Smooth muscle cell (in vitro differentiated cells): ENCODE measurements at regions not wholly inside any gene's neighbourhood (a gene's known extent, or its start where the extent isn't known, plus 50 kb on each side); places are given as distances from the start of the nearest gene placed in this dataset.

Experiments
- DNase-seq: peaks from one replicate; lab custom pipeline; 2025; ENCODE audit not compliant: unreplicated experiment; lab: John Stamatoyannopoulos, UW
- H2AFZ ChIP-seq: fragments of 200-600 bp; sonication (generic); 2 replicates; pipeline ENCODE4 v1.6.0; 2016; ENCODE audit warnings: antibody characterized with exemption, low read depth, mild to moderate bottlenecking
- H3F3A ChIP-seq: fragments of 200-600 bp; sonication (generic); 2 replicates; pipeline ENCODE4 v1.6.0; 2017; ENCODE audit warnings: antibody characterized with exemption, low read depth
- H3K27ac ChIP-seq: fragments of 200-600 bp; sonication (generic); 2 replicates; pipeline ENCODE4 v1.5.1; 2016; ENCODE audit warnings: low read depth, mild to moderate bottlenecking
- H3K27me3 ChIP-seq: fragments of 200-600 bp; sonication (generic); 2 replicates; pipeline ENCODE4 v1.6.1; 2016; ENCODE audit warnings: low read depth, mild to moderate bottlenecking
- H3K36me3 ChIP-seq: fragments of 200-600 bp; sonication (generic); 2 replicates; pipeline ENCODE4 v1.5.1; 2016; ENCODE audit warnings: low read depth
- H3K4me1 ChIP-seq: fragments of 200-600 bp; sonication (generic); 2 replicates; pipeline ENCODE4 v1.5.1; 2016; ENCODE audit warnings: low read depth
- H3K4me2 ChIP-seq: fragments of 200-600 bp; sonication (generic); 2 replicates; pipeline ENCODE4 v1.6.0; 2016; ENCODE audit warnings: mild to moderate bottlenecking
- H3K4me3 ChIP-seq: fragments of 200-600 bp; sonication (generic); 2 replicates; pipeline ENCODE4 v1.5.1; 2016; ENCODE audit warnings: mild to moderate bottlenecking
- H3K79me2 ChIP-seq: fragments of 200-600 bp; sonication (generic); 2 replicates; pipeline ENCODE4 v1.6.0; 2016; ENCODE audit warnings: low read depth, mild to moderate bottlenecking
- H3K9ac ChIP-seq: fragments of 200-600 bp; sonication (generic); 2 replicates; pipeline ENCODE4 v1.6.0; 2016; ENCODE audit warnings: low read depth
- H3K9me3 ChIP-seq: fragments of 200-600 bp; sonication (generic); replicated peaks from 2 replicates; pipeline ENCODE4 v1.5.1; 2016; ENCODE audit warnings: low read depth
- H4K20me1 ChIP-seq: fragments of 200-600 bp; sonication (generic); 2 replicates; pipeline ENCODE4 v1.6.0; 2016; ENCODE audit warnings: low read depth
- WGBS: methylation state at CpG from one replicate; pipeline ENCODE4 v1.1.7; 2016; ENCODE audit warnings: low lambda C conversion rate; 5-methylcytosine and 5-hydroxymethylcytosine counted together
- TF ChIP-seq, protein P1 (sequence below): fragments of 200-600 bp; sonication (generic); IDR thresholded peaks from 2 replicates; pipeline ENCODE4 v1.5.1; 2017; ENCODE audit warnings: borderline replicate concordance, mild to moderate bottlenecking, antibody characterized with exemption; ENCODE audit not compliant: insufficient read depth, poor library complexity, severe bottlenecking

DNA sequence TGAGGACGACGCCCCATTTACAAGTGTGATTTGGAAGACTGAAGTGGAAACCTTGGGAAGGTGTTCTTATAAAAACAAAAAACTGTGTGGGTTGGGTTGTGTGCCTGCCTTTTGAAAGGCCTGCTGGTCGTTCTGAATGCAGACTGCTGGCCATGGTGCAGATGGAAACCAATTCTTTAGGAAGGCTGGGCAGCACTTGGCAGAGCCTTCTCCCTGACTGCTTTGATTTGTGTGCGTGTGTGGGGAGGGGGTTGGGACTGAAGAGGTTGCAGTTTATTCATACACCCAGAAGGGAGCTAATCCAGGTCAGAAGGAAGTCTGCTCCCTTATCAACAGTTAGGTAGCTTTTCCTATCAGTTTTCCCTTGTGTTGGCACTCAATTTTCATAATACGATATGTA is 288.7 kb downstream of the SOX2 start:
- Histone ChIP-seq H3K4me3 (no peak overlapping the region), H3K27ac (no peak overlapping the region), H3K4me2 (no peak overlapping the region), H3K36me3 (no peaks in the 10 kb centered on the region), H3K4me1 (peaks cover 9% of the 10 kb centered on the region), H3K9me3 (no peaks in the 10 kb centered on the region), H3K27me3 (no peaks in the 10 kb centered on the region), H3K9ac (no peak overlapping the region), H2AFZ (no peak overlapping the region), H3F3A (no peaks in the 10 kb centered on the region), H3K79me2 (no peaks in the 10 kb centered on the region), H4K20me1 (no peaks in the 10 kb centered on the region)
- DNase-seq: no peak
- 84% methylated on average over 5 of the region's 5 CpGs for WGBS
- TF ChIP-seq, protein P1, sequence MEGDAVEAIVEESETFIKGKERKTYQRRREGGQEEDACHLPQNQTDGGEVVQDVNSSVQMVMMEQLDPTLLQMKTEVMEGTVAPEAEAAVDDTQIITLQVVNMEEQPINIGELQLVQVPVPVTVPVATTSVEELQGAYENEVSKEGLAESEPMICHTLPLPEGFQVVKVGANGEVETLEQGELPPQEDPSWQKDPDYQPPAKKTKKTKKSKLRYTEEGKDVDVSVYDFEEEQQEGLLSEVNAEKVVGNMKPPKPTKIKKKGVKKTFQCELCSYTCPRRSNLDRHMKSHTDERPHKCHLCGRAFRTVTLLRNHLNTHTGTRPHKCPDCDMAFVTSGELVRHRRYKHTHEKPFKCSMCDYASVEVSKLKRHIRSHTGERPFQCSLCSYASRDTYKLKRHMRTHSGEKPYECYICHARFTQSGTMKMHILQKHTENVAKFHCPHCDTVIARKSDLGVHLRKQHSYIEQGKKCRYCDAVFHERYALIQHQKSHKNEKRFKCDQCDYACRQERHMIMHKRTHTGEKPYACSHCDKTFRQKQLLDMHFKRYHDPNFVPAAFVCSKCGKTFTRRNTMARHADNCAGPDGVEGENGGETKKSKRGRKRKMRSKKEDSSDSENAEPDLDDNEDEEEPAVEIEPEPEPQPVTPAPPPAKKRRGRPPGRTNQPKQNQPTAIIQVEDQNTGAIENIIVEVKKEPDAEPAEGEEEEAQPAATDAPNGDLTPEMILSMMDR: no peak

DNA sequence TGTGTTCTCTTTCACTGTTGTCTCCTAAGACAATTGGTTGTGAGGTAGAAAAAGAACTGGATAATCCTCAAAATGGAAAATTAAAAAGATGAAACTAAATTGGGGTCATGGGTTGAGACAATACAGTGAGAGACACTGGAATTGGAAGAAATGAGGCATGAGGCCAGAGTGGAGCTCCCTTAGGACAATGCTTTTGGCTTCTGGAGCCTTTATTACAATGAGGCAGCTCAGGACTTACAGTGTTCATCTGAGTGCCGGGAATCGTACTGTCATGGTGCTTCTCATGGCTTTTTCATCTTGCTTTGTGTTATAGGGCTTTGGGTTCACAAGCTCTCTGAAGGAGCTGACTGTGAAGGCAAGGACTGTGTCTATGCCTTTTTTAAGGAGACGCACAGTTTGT is 293.5 kb downstream of the SOX2 start:
- Histone ChIP-seq H3K79me2 (no peaks in the 10 kb centered on the region), H3K27me3 (no peaks in the 10 kb centered on the region), H3K9me3 (no peaks in the 10 kb centered on the region), H3K4me3 (no peak overlapping the region), H3F3A (no peaks in the 10 kb centered on the region), H3K9ac (no peak overlapping the region), H4K20me1 (no peaks in the 10 kb centered on the region), H3K4me1 (peaks cover 5% of the 10 kb centered on the region), H3K36me3 (no peaks in the 10 kb centered on the region), H2AFZ (no peak overlapping the region), H3K27ac (no peak overlapping the region), H3K4me2 (no peak overlapping the region)
- WGBS: 84% methylated on average over 3 of the region's 3 CpGs
- no peak for DNase-seq
- TF ChIP-seq, protein P1: no peak

DNA sequence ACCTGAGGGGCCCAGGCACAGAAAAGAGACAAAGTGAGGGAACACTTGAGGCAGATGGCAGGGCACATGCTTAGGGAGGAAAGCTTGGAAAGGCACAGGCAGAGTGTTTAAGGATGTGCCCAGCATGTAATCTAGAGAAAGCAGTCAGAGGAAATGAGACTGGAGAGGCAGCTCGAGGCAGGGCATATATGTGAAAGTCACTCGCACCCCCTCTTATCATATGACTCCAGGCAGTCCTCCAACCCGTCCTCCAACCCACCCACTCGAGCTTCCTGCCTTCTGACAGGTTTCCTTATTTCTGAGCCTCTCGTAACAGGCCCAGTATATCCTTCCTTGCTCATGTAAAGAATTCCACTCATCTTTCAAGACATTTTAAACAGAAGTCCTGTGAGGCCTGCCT is 294.0 kb downstream of the SOX2 start:
- H3K27ac ChIP-seq: no peak overlapping the region
- 42% methylated on average over 5 of the region's 5 CpGs for WGBS
- TF ChIP-seq, protein P1: no peak
- H3F3A ChIP-seq: no peaks in the 10 kb centered on the region
- no peak overlapping the region for H3K4me2 ChIP-seq
- H3K9me3 ChIP-seq: no peaks in the 10 kb centered on the region
- H3K79me2 ChIP-seq: no peaks in the 10 kb centered on the region
- no peaks in the 10 kb centered on the region for H3K27me3 ChIP-seq
- no peak for DNase-seq
- H4K20me1 ChIP-seq: no peaks in the 10 kb centered on the region
- no peaks in the 10 kb centered on the region for H3K36me3 ChIP-seq
- H3K4me1 ChIP-seq: peaks cover under 1% of the 10 kb centered on the region
- no peak overlapping the region for H3K4me3 ChIP-seq
- no peak overlapping the region for H3K9ac ChIP-seq
- H2AFZ ChIP-seq: peak overlapping the region; percentile 13

DNA sequence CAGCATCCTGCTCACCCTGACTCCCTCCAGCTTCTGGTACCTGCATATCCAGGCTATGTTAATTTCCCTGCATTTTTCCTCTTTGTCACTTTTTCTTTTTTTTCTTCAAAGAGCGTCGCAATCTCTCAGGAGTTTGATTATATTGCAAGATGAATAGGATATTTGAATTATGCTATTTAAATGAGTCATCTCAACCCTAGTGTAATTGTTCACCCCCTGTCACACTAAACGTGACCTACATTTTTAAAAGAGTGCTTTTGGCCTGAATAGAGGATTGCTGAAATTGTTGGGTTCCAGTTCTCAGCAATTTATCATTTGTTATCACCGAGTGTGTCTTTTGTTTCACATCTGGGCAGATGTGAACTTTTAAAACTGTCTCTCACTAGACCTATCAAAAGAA is 294.7 kb downstream of the SOX2 start:
- Histone ChIP-seq H3K4me2 (no peak overlapping the region), H4K20me1 (no peaks in the 10 kb centered on the region), H3K36me3 (no peaks in the 10 kb centered on the region), H3F3A (no peaks in the 10 kb centered on the region), H3K4me3 (no peak overlapping the region), H3K9ac (no peak overlapping the region), H3K9me3 (no peaks in the 10 kb centered on the region), H3K79me2 (no peaks in the 10 kb centered on the region), H2AFZ (no peak overlapping the region), H3K27ac (no peak overlapping the region), H3K27me3 (no peaks in the 10 kb centered on the region), H3K4me1 (no peaks in the 10 kb centered on the region)
- DNase-seq: no peak
- TF ChIP-seq, protein P1: no peak
- 89% methylated on average over 4 of the region's 4 CpGs for WGBS
